ENCODE measurements at regions not wholly inside any gene's neighbourhood (a gene's known extent, or its start where the extent isn't known, plus 50 kb on each side); places are given as distances from the start of the nearest gene placed in this dataset.

GRCh38 chr6:134446218-134446848 is 128.4 kb upstream of the SGK1 start:
- H3K36me3 ChIP-seq (ENCODE audit: control insufficient read depth in 2 of 2, extremely low read depth in 1 of 2, insufficient read depth in 2 of 2, low read length in 2 of 2), result no peaks in the 10 kb centered on the region
- dilution Hi-C loops (cut with MboI; ENCODE audit: extremely low pct_ligation_motif_present, low sequenced_read_pairs) (loop anchor here (25.0 kb wide), 1 partner anchor 91 kb away; no protein-coding TSS in a partner anchor), intact Hi-C loops (cut with micrococcal nuclease) (no loop called here)
- no TSS peak for BruUV-seq (replicated peaks)
- H3K27me3 ChIP-seq (ENCODE audit: control insufficient read depth in 2 of 2, insufficient read depth in 2 of 2, low read length in 2 of 2), result no peaks in the 10 kb centered on the region
- H2AFZ ChIP-seq (ENCODE audit: low read depth, low read length), result no peak overlapping the region
- H3K4me2 ChIP-seq (ENCODE audit: insufficient read depth, low read length), result no peak overlapping the region
- FAIRE-seq (peak; percentile 4), DNase-seq (ENCODE audit: low read depth, low spot score) (no peak)
- no peak overlapping the region for H3K27ac ChIP-seq (ENCODE audit: insufficient read depth, low read depth, low read length)
- TF ChIP-seq JUN (IDR thresholded peaks at IDR 0.05; ENCODE audit: borderline replicate concordance, insufficient read depth, insufficient read length, low read depth) (no peak), POLR2A (IDR thresholded peaks at IDR 0.05; ENCODE audit: low read depth, low read length) (no peak), MAX (IDR thresholded peaks at IDR 0.05; ENCODE audit: insufficient read depth, insufficient read length) (no peak), EZH2 (IDR thresholded peaks at IDR 0.05; ENCODE audit: borderline replicate concordance, low read depth, low read length, severe bottlenecking) (no peak), POLR2AphosphoS5 (IDR thresholded peaks at IDR 0.05; ENCODE audit: insufficient read depth, low read depth, low read length) (no peak), FOS (IDR thresholded peaks at IDR 0.05; ENCODE audit: borderline replicate concordance, insufficient read depth, low read length) (no peak), MYC (IDR thresholded peaks at IDR 0.05; ENCODE audit: low read depth, low read length) (no peak), GATA2 (IDR thresholded peaks at IDR 0.05; ENCODE audit: insufficient read depth, insufficient read length, low read depth, low read length) (no peak)
- no peaks in the 10 kb centered on the region for H3K79me2 ChIP-seq (ENCODE audit: control insufficient read depth, insufficient read depth, low read length)
- H4K20me1 ChIP-seq (replicated peaks; ENCODE audit: control insufficient read depth, extremely low read depth, insufficient read depth, low read length), result no peaks in the 10 kb centered on the region
- no peaks in the 10 kb centered on the region for H3K4me1 ChIP-seq (ENCODE audit: control insufficient read depth, extremely low read depth, insufficient read depth, low read length)
- H3K9me1 ChIP-seq (replicated peaks; ENCODE audit: control insufficient read depth, extremely low read depth, insufficient read depth, low read length), result no peaks in the 10 kb centered on the region
- H3K9ac ChIP-seq (replicated peaks; ENCODE audit: extremely low read depth, insufficient read depth, low read length), result no peak overlapping the region
- H3K9me3 ChIP-seq (replicated peaks; ENCODE audit: control insufficient read depth, insufficient read depth, low read length), result no peaks in the 10 kb centered on the region
- ChIA-PET CTCF (no interaction called here), POLR2A (no interaction called here)
- H3K4me3 ChIP-seq (replicated peaks in 1 of 3; ENCODE audit: insufficient read depth in 1 of 3, low read depth in 1 of 3, low read length in 3 of 3), result no peak overlapping the region

GRCh38 chr6:134443009-134443408 is 125.1 kb upstream of the SGK1 start:
- Histone ChIP-seq H3K4me2 (ENCODE audit: insufficient read depth, low read length) (no peak overlapping the region), H3K4me1 (ENCODE audit: control insufficient read depth, extremely low read depth, insufficient read depth, low read length) (no peaks in the 10 kb centered on the region), H3K27me3 (ENCODE audit: control insufficient read depth in 2 of 2, insufficient read depth in 2 of 2, low read length in 2 of 2) (no peaks in the 10 kb centered on the region), H4K20me1 (replicated peaks; ENCODE audit: control insufficient read depth, extremely low read depth, insufficient read depth, low read length) (no peaks in the 10 kb centered on the region), H3K27ac (ENCODE audit: insufficient read depth, low read depth, low read length) (no peak overlapping the region), H3K79me2 (ENCODE audit: control insufficient read depth, insufficient read depth, low read length) (no peaks in the 10 kb centered on the region), H2AFZ (ENCODE audit: low read depth, low read length) (no peak overlapping the region), H3K9ac (replicated peaks; ENCODE audit: extremely low read depth, insufficient read depth, low read length) (no peak overlapping the region), H3K9me1 (replicated peaks; ENCODE audit: control insufficient read depth, extremely low read depth, insufficient read depth, low read length) (no peaks in the 10 kb centered on the region), H3K9me3 (replicated peaks; ENCODE audit: control insufficient read depth, insufficient read depth, low read length) (no peaks in the 10 kb centered on the region), H3K36me3 (ENCODE audit: control insufficient read depth in 2 of 2, extremely low read depth in 1 of 2, insufficient read depth in 2 of 2, low read length in 2 of 2) (no peaks in the 10 kb centered on the region), H3K4me3 (replicated peaks in 1 of 3; ENCODE audit: insufficient read depth in 1 of 3, low read depth in 1 of 3, low read length in 3 of 3) (no peak overlapping the region)
- TF ChIP-seq JUN (IDR thresholded peaks at IDR 0.05; ENCODE audit: borderline replicate concordance, insufficient read depth, insufficient read length, low read depth) (no peak), POLR2AphosphoS5 (IDR thresholded peaks at IDR 0.05; ENCODE audit: insufficient read depth, low read depth, low read length) (no peak), MYC (IDR thresholded peaks at IDR 0.05; ENCODE audit: low read depth, low read length) (no peak), POLR2A (IDR thresholded peaks at IDR 0.05; ENCODE audit: low read depth, low read length) (no peak), CTCF (IDR thresholded peaks at IDR 0.05; ENCODE audit: extremely low read depth in 1 of 2, insufficient read depth in 1 of 2, low read depth in 1 of 2, low read length in 2 of 2) (no peak), FOS (IDR thresholded peaks at IDR 0.05; ENCODE audit: borderline replicate concordance, insufficient read depth, low read length) (no peak), MAX (IDR thresholded peaks at IDR 0.05; ENCODE audit: insufficient read depth, insufficient read length) (no peak), GATA2 (IDR thresholded peaks at IDR 0.05; ENCODE audit: insufficient read depth, insufficient read length, low read depth, low read length) (no peak), EZH2 (IDR thresholded peaks at IDR 0.05; ENCODE audit: borderline replicate concordance, low read depth, low read length, severe bottlenecking) (no peak)
- intact Hi-C loops (cut with micrococcal nuclease) (no loop called here), dilution Hi-C loops (cut with MboI; ENCODE audit: extremely low pct_ligation_motif_present, low sequenced_read_pairs) (loop anchor here (25.0 kb wide), 1 partner anchor 94 kb away; no protein-coding TSS in a partner anchor)
- ChIA-PET POLR2A (no interaction called here), CTCF (interaction anchor here (1.0 to 1.8 kb wide), 3 partner anchors 11 to 71 kb away, joined by 3 to 5 read pairs (median 3); no protein-coding TSS in a partner anchor)
- DNase-seq (ENCODE audit: low read depth, low spot score) (no peak), FAIRE-seq (no peak)
- no TSS peak for BruUV-seq (replicated peaks)

Data from endothelial cell of umbilical vein (primary cell).